Activated naive CD4-positive, alpha-beta T cell treated with anti-CD3 and anti-CD28 coated beads for 36 hours (primary cell): ENCODE measurements at regions not wholly inside any gene's neighbourhood (a gene's known extent, or its start where the extent isn't known, plus 50 kb on each side); places are given as distances from the start of the nearest gene placed in this dataset.
A peak's percentile ranks its signal among the peaks of the same experiment; 100 is the strongest.

Experiments used
- CTCF ChIA-PET: fragments of 350-600 bp; sonication (Branson Sonifier 250); formaldehyde crosslinking; loops from one replicate; lab custom pipeline; 2021; ENCODE audit warnings: antibody characterized with exemption; lab: Charles Lee
- DNase-seq: peaks from one replicate; pipeline ENCODE4 v3.0.0-alpha.2; 2020
- H3K27ac Mint-ChIP-seq: one replicate; pipeline ENCODE4 v1.8.0; 2021; ENCODE audit warnings: mild to moderate bottlenecking, mixed read lengths
- H3K27me3 Mint-ChIP-seq: one replicate; pipeline ENCODE4 v1.8.0; 2021; ENCODE audit warnings: low read depth, mixed read lengths
- H3K36me3 Mint-ChIP-seq: one replicate; pipeline ENCODE4 v1.8.0; 2021; ENCODE audit warnings: low read depth, mixed read lengths
- H3K4me1 Mint-ChIP-seq: one replicate; pipeline ENCODE4 v1.8.0; 2021; ENCODE audit warnings: low read depth, mixed read lengths
- H3K4me3 Mint-ChIP-seq: one replicate; pipeline ENCODE4 v1.8.0; 2021; ENCODE audit warnings: mild to moderate bottlenecking, moderate library complexity, mixed read lengths
- H3K9me3 Mint-ChIP-seq: one replicate; pipeline ENCODE4 v1.8.0; 2021; ENCODE audit warnings: mixed read lengths
- intact Hi-C: fragments of 100-400 bp; cut with micrococcal nuclease; formaldehyde crosslinking; loops from one replicate; pipeline ENCODE4 v1.15.1; 2023

DNA sequence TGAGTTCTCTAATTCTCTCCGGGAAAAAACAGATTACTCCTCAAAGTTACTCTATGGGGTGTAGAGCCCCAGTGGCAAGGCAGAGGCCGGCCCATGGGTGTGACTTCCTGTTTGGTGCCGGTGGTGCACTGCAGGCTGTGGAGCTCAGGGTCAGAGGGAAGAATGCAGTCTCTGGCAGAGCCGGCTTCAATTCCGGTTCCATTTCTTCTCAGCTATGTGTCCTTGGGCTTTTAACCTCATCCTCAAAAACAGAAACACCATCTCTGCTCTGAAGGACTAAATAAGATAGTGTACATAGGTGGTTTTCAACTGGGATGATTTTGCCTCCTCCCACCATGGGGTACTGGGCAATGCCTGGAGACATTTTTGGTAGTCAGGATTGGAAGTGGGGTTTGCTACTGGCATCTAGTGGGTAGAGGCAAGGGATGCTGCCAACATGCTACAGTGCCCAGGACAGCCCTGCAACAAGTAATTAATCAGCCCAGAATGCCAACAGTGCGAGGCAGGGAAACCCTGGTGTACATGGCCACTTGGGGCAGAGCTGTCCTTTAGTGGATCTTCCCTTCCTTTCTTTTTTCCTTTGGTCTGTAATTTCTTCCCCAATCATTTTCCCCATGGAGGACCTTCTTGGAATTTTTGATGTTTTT lies 81.2 kb downstream of the INSIG2 start:
- Mint-ChIP-seq H3K36me3 (peaks cover 4% of the 10 kb centered on the region), H3K27ac (peak overlapping the region; percentile 7)
- peak; percentile 56 for DNase-seq

GRCh38 chr2:118168615-118169014 lies 80.3 kb downstream of the INSIG2 start:
- Mint-ChIP-seq H3K9me3 (peaks cover 6% of the 10 kb centered on the region), H3K27ac (no peak overlapping the region), H3K4me1 (peaks cover 2% of the 10 kb centered on the region), H3K27me3 (no peaks in the 10 kb centered on the region), H3K36me3 (peaks cover 4% of the 10 kb centered on the region), H3K4me3 (no peak overlapping the region)
- intact Hi-C loops = no loop called here
- CTCF ChIA-PET = interaction anchor here (0.8 to 1.2 kb wide), 2 partner anchors 53 to 136 kb away, joined by 3 to 5 read pairs; no protein-coding TSS in a partner anchor
- no peak for DNase-seq

More for the DNA sequence above, 81.2 kb downstream of the INSIG2 start:
- Mint-ChIP-seq H3K4me3 (no peak overlapping the region), H3K4me1 (peaks cover 2% of the 10 kb centered on the region), H3K27me3 (no peaks in the 10 kb centered on the region), H3K9me3 (peaks cover 6% of the 10 kb centered on the region)
- intact Hi-C loops = no loop called here
- CTCF ChIA-PET = interaction anchor here (0.8 to 1.2 kb wide), 2 partner anchors 53 to 137 kb away, joined by 3 to 5 read pairs; no protein-coding TSS in a partner anchor

DNA sequence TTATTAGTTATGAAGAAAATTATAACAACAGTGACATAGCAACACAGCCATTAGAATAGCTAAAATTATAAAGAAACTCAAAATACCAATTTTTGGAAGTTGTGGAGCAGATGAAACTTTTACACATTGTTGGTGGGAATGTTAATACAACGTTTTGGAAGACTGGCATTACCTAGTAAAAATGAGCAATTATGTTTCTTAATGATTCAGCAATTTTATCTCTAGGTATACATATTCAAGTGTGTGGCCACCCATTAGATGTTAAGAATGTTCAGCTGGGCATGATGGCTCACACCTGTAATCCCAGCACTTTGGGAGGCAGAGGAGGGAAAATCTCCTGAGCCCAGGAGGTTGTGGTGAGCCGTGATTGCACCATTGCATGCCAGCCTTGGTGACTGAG lies 78.8 kb downstream of the INSIG2 start:
- Mint-ChIP-seq H3K9me3 (peaks cover 6% of the 10 kb centered on the region), H3K4me1 (peaks cover 2% of the 10 kb centered on the region), H3K27me3 (no peaks in the 10 kb centered on the region), H3K36me3 (peaks cover 4% of the 10 kb centered on the region), H3K4me3 (no peak overlapping the region), H3K27ac (no peak overlapping the region)
- CTCF ChIA-PET = no interaction called here
- no peak for DNase-seq
- intact Hi-C loops = no loop called here

- Mint-ChIP-seq H3K9me3 (peaks cover 6% of the 10 kb centered on the region), H3K27ac (no peak overlapping the region), H3K36me3 (peaks cover 4% of the 10 kb centered on the region), H3K4me3 (no peak overlapping the region), H3K4me1 (peaks cover 2% of the 10 kb centered on the region), H3K27me3 (peaks cover 2% of the 10 kb centered on the region)
- intact Hi-C loops = no loop called here
- DNase-seq = no peak
- CTCF ChIA-PET = no interaction called here
Observed at GRCh38 chr2:118166242-118166641, 78.0 kb downstream of the INSIG2 start.

GRCh38 chr2:118165595-118165994 lies 77.3 kb downstream of the INSIG2 start:
- Mint-ChIP-seq H3K4me1 (peaks cover 2% of the 10 kb centered on the region), H3K36me3 (peaks cover 4% of the 10 kb centered on the region), H3K27ac (no peak overlapping the region), H3K9me3 (peaks cover 6% of the 10 kb centered on the region), H3K4me3 (no peak overlapping the region), H3K27me3 (peaks cover 3% of the 10 kb centered on the region)
- DNase-seq = no peak
- intact Hi-C loops = no loop called here
- CTCF ChIA-PET = no interaction called here
